ENCODE measurements at regions not wholly inside any gene's neighbourhood (a gene's known extent, or its start where the extent isn't known, plus 50 kb on each side); places are given as distances from the start of the nearest gene placed in this dataset.

DNA sequence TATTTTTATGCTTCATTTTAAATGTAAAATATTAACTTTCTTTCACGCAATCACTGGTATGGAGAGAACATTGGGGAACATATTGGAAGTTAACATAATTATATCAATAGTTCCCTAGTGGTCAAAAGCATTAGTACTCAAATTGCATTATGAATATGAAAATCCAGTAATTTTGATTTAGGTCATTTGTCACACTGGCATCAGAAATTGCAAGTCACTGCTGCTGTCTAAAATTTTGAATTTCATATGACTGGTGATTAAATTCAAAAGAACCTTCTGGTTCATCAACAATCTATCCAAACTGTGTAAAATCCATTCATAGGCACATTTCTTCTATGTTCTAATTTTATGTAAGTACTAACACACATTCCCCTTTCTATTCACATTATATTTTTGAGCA is 2235.7 kb upstream of the PCDH20 start:
- DNase-seq (ENCODE audit: low read depth, low spot score) (no peak), FAIRE-seq (no peak)
- no peaks in the 10 kb centered on the region for H3K9me3 ChIP-seq (replicated peaks; ENCODE audit: control insufficient read depth, insufficient read depth, low read length)
- no peaks in the 10 kb centered on the region for H3K36me3 ChIP-seq (ENCODE audit: control insufficient read depth in 2 of 2, extremely low read depth in 1 of 2, insufficient read depth in 2 of 2, low read length in 2 of 2)
- H3K4me1 ChIP-seq (ENCODE audit: control insufficient read depth, extremely low read depth, insufficient read depth, low read length) = no peaks in the 10 kb centered on the region
- no peaks in the 10 kb centered on the region for H3K79me2 ChIP-seq (ENCODE audit: control insufficient read depth, insufficient read depth, low read length)
- dilution Hi-C loops (cut with MboI; ENCODE audit: extremely low pct_ligation_motif_present, low sequenced_read_pairs) = no loop called here
- no peaks in the 10 kb centered on the region for H4K20me1 ChIP-seq (replicated peaks; ENCODE audit: control insufficient read depth, extremely low read depth, insufficient read depth, low read length)
- no peak overlapping the region for H3K27ac ChIP-seq (ENCODE audit: insufficient read depth, low read depth, low read length)
- H3K4me2 ChIP-seq (ENCODE audit: insufficient read depth, low read length) = no peak overlapping the region
- no peak overlapping the region for H3K9ac ChIP-seq (replicated peaks; ENCODE audit: extremely low read depth, insufficient read depth, low read length)
- H2AFZ ChIP-seq (ENCODE audit: low read depth, low read length) = no peak overlapping the region
- intact Hi-C loops (cut with micrococcal nuclease) = no loop called here
- ChIA-PET CTCF (no interaction called here), POLR2A (no interaction called here)
- H3K27me3 ChIP-seq (ENCODE audit: control insufficient read depth in 2 of 2, insufficient read depth in 2 of 2, low read length in 2 of 2) = no peaks in the 10 kb centered on the region
- no peak for TF ChIP-seq EZH2 (IDR thresholded peaks at IDR 0.05; ENCODE audit: borderline replicate concordance, low read depth, low read length, severe bottlenecking)
- TF ChIP-seq GATA2 (IDR thresholded peaks at IDR 0.05; ENCODE audit: insufficient read depth, insufficient read length, low read depth, low read length) = no peak
- no peak for TF ChIP-seq POLR2AphosphoS5 (IDR thresholded peaks at IDR 0.05; ENCODE audit: insufficient read depth, low read depth, low read length)
- TF ChIP-seq JUN (IDR thresholded peaks at IDR 0.05; ENCODE audit: borderline replicate concordance, insufficient read depth, insufficient read length, low read depth) = no peak
- TF ChIP-seq, protein P1, sequence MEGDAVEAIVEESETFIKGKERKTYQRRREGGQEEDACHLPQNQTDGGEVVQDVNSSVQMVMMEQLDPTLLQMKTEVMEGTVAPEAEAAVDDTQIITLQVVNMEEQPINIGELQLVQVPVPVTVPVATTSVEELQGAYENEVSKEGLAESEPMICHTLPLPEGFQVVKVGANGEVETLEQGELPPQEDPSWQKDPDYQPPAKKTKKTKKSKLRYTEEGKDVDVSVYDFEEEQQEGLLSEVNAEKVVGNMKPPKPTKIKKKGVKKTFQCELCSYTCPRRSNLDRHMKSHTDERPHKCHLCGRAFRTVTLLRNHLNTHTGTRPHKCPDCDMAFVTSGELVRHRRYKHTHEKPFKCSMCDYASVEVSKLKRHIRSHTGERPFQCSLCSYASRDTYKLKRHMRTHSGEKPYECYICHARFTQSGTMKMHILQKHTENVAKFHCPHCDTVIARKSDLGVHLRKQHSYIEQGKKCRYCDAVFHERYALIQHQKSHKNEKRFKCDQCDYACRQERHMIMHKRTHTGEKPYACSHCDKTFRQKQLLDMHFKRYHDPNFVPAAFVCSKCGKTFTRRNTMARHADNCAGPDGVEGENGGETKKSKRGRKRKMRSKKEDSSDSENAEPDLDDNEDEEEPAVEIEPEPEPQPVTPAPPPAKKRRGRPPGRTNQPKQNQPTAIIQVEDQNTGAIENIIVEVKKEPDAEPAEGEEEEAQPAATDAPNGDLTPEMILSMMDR (IDR thresholded peaks at IDR 0.05; ENCODE audit: extremely low read depth in 1 of 2, insufficient read depth in 1 of 2, low read depth in 1 of 2, low read length in 2 of 2) = no peak
- TF ChIP-seq FOS (IDR thresholded peaks at IDR 0.05; ENCODE audit: borderline replicate concordance, insufficient read depth, low read length) = no peak
- TF ChIP-seq, protein P2, sequence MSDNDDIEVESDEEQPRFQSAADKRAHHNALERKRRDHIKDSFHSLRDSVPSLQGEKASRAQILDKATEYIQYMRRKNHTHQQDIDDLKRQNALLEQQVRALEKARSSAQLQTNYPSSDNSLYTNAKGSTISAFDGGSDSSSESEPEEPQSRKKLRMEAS (IDR thresholded peaks at IDR 0.05; ENCODE audit: insufficient read depth, insufficient read length) = no peak
- no peak for TF ChIP-seq MYC (IDR thresholded peaks at IDR 0.05; ENCODE audit: low read depth, low read length)
- no peak for TF ChIP-seq POLR2A (IDR thresholded peaks at IDR 0.05; ENCODE audit: low read depth, low read length)
- no peak overlapping the region for H3K4me3 ChIP-seq (replicated peaks in 1 of 3; ENCODE audit: insufficient read depth in 1 of 3, low read depth in 1 of 3, low read length in 3 of 3)
- no peaks in the 10 kb centered on the region for H3K9me1 ChIP-seq (replicated peaks; ENCODE audit: control insufficient read depth, extremely low read depth, insufficient read depth, low read length)
- no TSS peak for BruUV-seq (replicated peaks)

Measured in endothelial cell of umbilical vein (primary cell).